Small intestine (tissue), 7 donors: ENCODE measurements at regions not wholly inside any gene's neighbourhood (a gene's known extent, or its start where the extent isn't known, plus 50 kb on each side); places are given as distances from the start of the nearest gene placed in this dataset.

Experiments used
- DNase-seq, 2 donors: peaks; one replicate each; pipeline versions ENCODE4 v3.0.0 to v3.0.0-alpha.2; 2013
- FAIRE-seq: peaks from 2 replicates; lab custom pipeline; 2012; peaks lifted over from hg19 to GRCh38; lab: Jason Lieb, UNC
- H3K27ac ChIP-seq, 3 donors: one replicate each; pipeline ENCODE4 v1.5.1; 2013; ENCODE audit warnings: low read length in 2 of 3, mild to moderate bottlenecking in 2 of 3, control low read depth in 1 of 3, inconsistent platforms in 1 of 3, low read depth in 1 of 3, moderate library complexity in 1 of 3
- H3K27me3 ChIP-seq, 3 donors: one replicate each; pipeline ENCODE4 v1.6.1; 2013; ENCODE audit warnings: low read length in 3 of 3, inconsistent platforms in 1 of 3; ENCODE audit not compliant: control insufficient read depth in 3 of 3, insufficient read depth in 3 of 3
- H3K36me3 ChIP-seq, 3 donors: one replicate each; pipeline ENCODE4 v1.6.1; 2013; ENCODE audit warnings: low read length in 3 of 3, inconsistent platforms in 1 of 3, low read depth in 1 of 3, mild to moderate bottlenecking in 1 of 3, moderate library complexity in 1 of 3; ENCODE audit not compliant: control insufficient read depth in 3 of 3, insufficient read depth in 2 of 3
- H3K4me1 ChIP-seq, 3 donors: one replicate each; pipeline ENCODE4 v1.6.1; 2013; ENCODE audit warnings: low read length in 2 of 3, inconsistent platforms in 1 of 3, low read depth in 1 of 3, mild to moderate bottlenecking in 1 of 3, moderate library complexity in 1 of 3; ENCODE audit not compliant: control insufficient read depth in 3 of 3, insufficient read depth in 2 of 3
- H3K4me3 ChIP-seq, 3 donors: one replicate each; pipeline ENCODE4 v1.5.1; 2013; ENCODE audit warnings: low read length in 3 of 3, control low read depth in 1 of 3, inconsistent platforms in 1 of 3, low read depth in 1 of 3, mild to moderate bottlenecking in 1 of 3, moderate library complexity in 1 of 3
- H3K9me3 ChIP-seq, 2 donors: one replicate each; pipeline ENCODE4 v1.6.1; 2013; ENCODE audit warnings: low read depth in 1 of 2, low read length in 1 of 2; ENCODE audit not compliant: control insufficient read depth in 2 of 2, insufficient read depth in 1 of 2
- WGBS, 3 donors: extraction: QIAGEN DNeasy Blood & Tissue Kit; methylation state at CpG; one replicate each; pipeline ENCODE4 v1.1.7; 2013; 5-methylcytosine and 5-hydroxymethylcytosine counted together
- donor health status: healthy with polysubstance abuse.
- donor health status: control.
- donor health status: control.
- donor health status: Bipolar disorder and iron deficiency.
- donor health status: healthy.

- Histone ChIP-seq H3K4me3 (no peak overlapping the region), H3K36me3 (no peaks in the 10 kb centered on the region), H3K4me1 (no peaks in the 10 kb centered on the region), H3K27me3 (peaks cover 0 to 2% (median 0%) of the 10 kb centered on the region in 3 donors), H3K27ac (no peak overlapping the region), H3K9me3 (peaks cover 0 to 1% of the 10 kb centered on the region in 2 donors)
- FAIRE-seq (no peak), DNase-seq (no peak)
- WGBS, 3 donors, result 85 to 94% (median 90%) methylated on average over 8 of the region's 8 CpGs
These were observed 94.5 kb downstream of the KCNF1 start for GRCh38 chr2:11006191-11006590.

- H3K4me1 ChIP-seq, result no peaks in the 10 kb centered on the region
- H3K9me3 ChIP-seq, result peaks cover 0 to 12% of the 10 kb centered on the region in 2 donors
- H3K27ac ChIP-seq, result no peak overlapping the region
- H3K4me3 ChIP-seq, result no peak overlapping the region
- H3K36me3 ChIP-seq, result no peaks in the 10 kb centered on the region
- FAIRE-seq (no peak), DNase-seq (no peak)
- peaks cover 0 to 2% (median 0%) of the 10 kb centered on the region in 3 donors for H3K27me3 ChIP-seq
- WGBS, 3 donors, result 82 to 89% (median 88%) methylated on average over 17 to 18 of the region's 18 CpGs
These were observed 95.9 kb downstream of the KCNF1 start for GRCh38 chr2:11007331-11008264.

GRCh38 chr2:11008773-11009172 is 97.0 kb downstream of the KCNF1 start:
- no peak for DNase-seq
- Histone ChIP-seq H3K9me3 (peaks cover 0 to 12% of the 10 kb centered on the region in 2 donors), H3K4me1 (no peaks in the 10 kb centered on the region), H3K27me3 (peaks cover 0 to 2% (median 0%) of the 10 kb centered on the region in 3 donors), H3K36me3 (no peaks in the 10 kb centered on the region), H3K4me3 (no peak overlapping the region), H3K27ac (no peak overlapping the region)
- FAIRE-seq, result no peak
- WGBS, 3 donors, result 76 to 89% (median 89%) methylated on average over 4 of the region's 4 CpGs

- FAIRE-seq (no peak), DNase-seq (no peak)
- Histone ChIP-seq H3K36me3 (no peaks in the 10 kb centered on the region), H3K4me3 (no peak overlapping the region), H3K27me3 (peaks cover 0 to 2% (median 0%) of the 10 kb centered on the region in 3 donors), H3K9me3 (peaks cover 0 to 12% of the 10 kb centered on the region in 2 donors), H3K27ac (no peak overlapping the region), H3K4me1 (no peaks in the 10 kb centered on the region)
- WGBS, 3 donors, result 93 to 96% (median 93%) methylated on average over 3 of the region's 3 CpGs
These were observed 97.4 kb downstream of the KCNF1 start for GRCh38 chr2:11009176-11009575.

- Histone ChIP-seq H3K27ac (no peak overlapping the region), H3K27me3 (peaks cover 0 to 2% (median 0%) of the 10 kb centered on the region in 3 donors), H3K4me1 (no peaks in the 10 kb centered on the region), H3K9me3 (peaks cover 0 to 12% of the 10 kb centered on the region in 2 donors), H3K4me3 (no peak overlapping the region), H3K36me3 (no peaks in the 10 kb centered on the region)
- WGBS, 3 donors, result 70 to 89% (median 79%) methylated on average over 6 of the region's 6 CpGs
- no peak for DNase-seq
- FAIRE-seq, result no peak
These were observed 98.2 kb downstream of the KCNF1 start for GRCh38 chr2:11009891-11010290.

- FAIRE-seq (no peak), DNase-seq (no peak)
- H3K4me1 ChIP-seq, result no peaks in the 10 kb centered on the region
- H3K27ac ChIP-seq, result no peak overlapping the region
- H3K27me3 ChIP-seq, result peaks cover 0 to 3% (median 0%) of the 10 kb centered on the region in 3 donors
- no peaks in the 10 kb centered on the region for H3K36me3 ChIP-seq
- 89 to 92% (median 91%) methylated on average over 7 of the region's 7 CpGs for WGBS, 3 donors
- peaks cover 0 to 12% of the 10 kb centered on the region in 2 donors for H3K9me3 ChIP-seq
- H3K4me3 ChIP-seq, result no peak overlapping the region
These were observed 99.6 kb downstream of the KCNF1 start for GRCh38 chr2:11011359-11011758.

- peaks cover 0 to 12% of the 10 kb centered on the region in 2 donors for H3K9me3 ChIP-seq
- no peaks in the 10 kb centered on the region for H3K36me3 ChIP-seq
- H3K4me3 ChIP-seq, result no peak overlapping the region
- WGBS, 3 donors, result 69 to 80% (median 74%) methylated on average over 6 of the region's 6 CpGs
- FAIRE-seq (no peak), DNase-seq (no peak)
- H3K27me3 ChIP-seq, result peaks cover 0 to 3% (median 0%) of the 10 kb centered on the region in 3 donors
- no peak overlapping the region for H3K27ac ChIP-seq
- H3K4me1 ChIP-seq, result no peaks in the 10 kb centered on the region
These were observed 100.5 kb downstream of the KCNF1 start for GRCh38 chr2:11012131-11012693.

- no peak for FAIRE-seq
- WGBS, 3 donors, result 76 to 86% (median 85%) methylated on average over 6 of the region's 6 CpGs
These were observed 101.5 kb downstream of the KCNF1 start for GRCh38 chr2:11013196-11013595.

More at GRCh38 chr2:11013196-11013595, 101.5 kb downstream of the KCNF1 start:
- H3K4me3 ChIP-seq, result no peak overlapping the region
- H3K9me3 ChIP-seq, result peaks cover 0 to 14% of the 10 kb centered on the region in 2 donors
- no peaks in the 10 kb centered on the region for H3K4me1 ChIP-seq
- no peak overlapping the region for H3K27ac ChIP-seq
- no peaks in the 10 kb centered on the region for H3K36me3 ChIP-seq
- DNase-seq, result no peak
- peaks cover 0 to 4% (median 3%) of the 10 kb centered on the region in 3 donors for H3K27me3 ChIP-seq
